Peyer's patch (tissue), 4 donors: ENCODE measurements at regions not wholly inside any gene's neighbourhood (a gene's known extent, or its start where the extent isn't known, plus 50 kb on each side); places are given as distances from the start of the nearest gene placed in this dataset.
"Not testable (repeated sequence)": the region's sequence is repeated elsewhere in the genome, so short reads cannot be mapped to it uniquely, and the experiment has no call there.

ENCODE experiments used
- DNase-seq, 3 donors: peaks; one replicate each; pipeline ENCODE4 v3.0.0-alpha.2; 2017 to 2019
- H3K27ac ChIP-seq, 4 donors: fragments of 200-600 bp; sonication (generic); one replicate each; pipeline ENCODE4 v1.5.1; 2016 to 2019
- H3K27me3 ChIP-seq, 2 donors: fragments of 200-600 bp; sonication (generic); one replicate each; pipeline ENCODE4 v1.5.1; 2019
- H3K36me3 ChIP-seq, 3 donors: fragments of 200-600 bp; sonication (generic); one replicate each; pipeline ENCODE4 v1.5.1; 2016 to 2019
- H3K4me1 ChIP-seq, 4 donors: fragments of 200-600 bp; sonication (generic); one replicate each; pipeline ENCODE4 v1.5.1; 2016 to 2019
- H3K4me3 ChIP-seq, 4 donors: fragments of 200-600 bp; sonication (generic); 1 replicate in 3 of 4; 2 replicates in 1 of 4; pipeline ENCODE4 v1.5.1; 2016 to 2019; ENCODE audit warnings: mild to moderate bottlenecking in 1 of 4
- H3K9me3 ChIP-seq, 4 donors: fragments of 200-600 bp; sonication (generic); one replicate each; pipeline ENCODE4 v1.5.1; 2016 to 2019; ENCODE audit warnings: mild to moderate bottlenecking in 1 of 4
- CTCF ChIP-seq, 6 experiments: fragments of 450-650 bp in 4 of 6; fragments of 200-600 bp in 2 of 6; sonication (generic) in 1 of 6; IDR thresholded peaks; one replicate each; pipeline ENCODE4 v1.5.1; 2017 to 2019; ENCODE audit warnings: antibody characterized with exemption in 6 of 6, mild to moderate bottlenecking in 3 of 6, moderate library complexity in 1 of 6
- POLR2A ChIP-seq, 2 donors: fragments of 450-650 bp; IDR thresholded peaks; one replicate each; pipeline ENCODE4 v1.5.1; 2017; ENCODE audit warnings: antibody characterized with exemption in 2 of 2, mild to moderate bottlenecking in 2 of 2, moderate library complexity in 2 of 2

GRCh38 chr1:10920063-10920626, 92.3 kb upstream of the TARDBP start:
- Histone ChIP-seq H3K9me3 (no peaks in the 10 kb centered on the region), H3K4me3 (no peak overlapping the region), H3K27me3 (no peaks in the 10 kb centered on the region), H3K36me3 (no peaks in the 10 kb centered on the region), H3K27ac (no peak overlapping the region), H3K4me1 (no peaks in the 10 kb centered on the region)
- TF ChIP-seq CTCF (IDR thresholded peaks at IDR 0.05) (no peak), POLR2A (IDR thresholded peaks at IDR 0.05) (no peak)
- DNase-seq, result no peak

- H3K27ac ChIP-seq, H3K4me1 ChIP-seq, H3K4me3 ChIP-seq, H3K27me3 ChIP-seq, H3K9me3 ChIP-seq, H3K36me3 ChIP-seq, DNase-seq: not testable (repeated sequence)
Measured at GRCh38 chr1:10922315-10923060, 90.0 kb upstream of the TARDBP start.

GRCh38 chr1:10924030-10924429, 88.4 kb upstream of the TARDBP start:
- H3K4me3 ChIP-seq, result no peak overlapping the region
- H3K9me3 ChIP-seq, result peaks cover 0 to 6% (median 3%) of the 10 kb centered on the region in 4 donors
- H3K4me1 ChIP-seq, result no peaks in the 10 kb centered on the region
- TF ChIP-seq CTCF (IDR thresholded peaks at IDR 0.05) (no peak), POLR2A (IDR thresholded peaks at IDR 0.05) (no peak)
- no peak overlapping the region for H3K27ac ChIP-seq
- DNase-seq, result no peak
- no peaks in the 10 kb centered on the region for H3K27me3 ChIP-seq
- no peaks in the 10 kb centered on the region for H3K36me3 ChIP-seq

- Histone ChIP-seq H3K4me1 (no peaks in the 10 kb centered on the region), H3K27me3 (no peaks in the 10 kb centered on the region), H3K9me3 (peaks cover 0 to 7% (median 3%) of the 10 kb centered on the region in 4 donors), H3K36me3 (no peaks in the 10 kb centered on the region), H3K27ac (no peak overlapping the region), H3K4me3 (no peak overlapping the region)
- no peak for DNase-seq
- TF ChIP-seq CTCF (IDR thresholded peaks at IDR 0.05), result no peak
- TF ChIP-seq POLR2A (IDR thresholded peaks at IDR 0.05), result no peak
Measured at GRCh38 chr1:10928654-10929053, 83.8 kb upstream of the TARDBP start.

- peaks cover 0 to 7% (median 3%) of the 10 kb centered on the region in 4 donors for H3K9me3 ChIP-seq
- H3K27me3 ChIP-seq, result no peaks in the 10 kb centered on the region
Measured at GRCh38 chr1:10932088-10932487, 80.4 kb upstream of the TARDBP start.

More at GRCh38 chr1:10932088-10932487, 80.4 kb upstream of the TARDBP start:
- H3K36me3 ChIP-seq, result no peaks in the 10 kb centered on the region
- no peak for DNase-seq
- TF ChIP-seq CTCF (IDR thresholded peaks at IDR 0.05), result no peak
- TF ChIP-seq POLR2A (IDR thresholded peaks at IDR 0.05), result no peak
- H3K4me1 ChIP-seq, result no peaks in the 10 kb centered on the region
- no peak overlapping the region for H3K27ac ChIP-seq
- no peak overlapping the region for H3K4me3 ChIP-seq
